ENCODE measurements at regions not wholly inside any gene's neighbourhood (a gene's known extent, or its start where the extent isn't known, plus 50 kb on each side); places are given as distances from the start of the nearest gene placed in this dataset.

DNA sequence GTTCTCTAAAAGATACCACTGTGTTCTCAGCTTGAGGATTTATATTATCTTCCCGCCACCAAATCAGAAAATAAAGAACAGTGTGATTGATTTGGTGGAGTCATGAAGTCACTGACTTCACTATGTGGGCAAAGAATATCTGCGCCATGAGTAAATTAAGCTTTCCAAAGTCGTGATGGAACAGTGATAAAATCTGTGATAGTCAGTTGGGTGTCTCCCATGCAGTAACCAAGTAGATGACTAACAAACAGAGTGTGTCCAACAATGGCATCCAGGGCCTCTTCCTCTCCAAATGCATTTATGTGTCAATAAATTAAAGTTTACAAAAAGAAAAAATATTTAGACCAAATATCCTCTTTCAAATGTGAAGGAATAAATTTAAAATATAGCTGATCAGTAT is 87.0 kb upstream of the DST start:
- no peaks in the 10 kb centered on the region for H3K36me3 ChIP-seq (replicated peaks in 1 of 2; ENCODE audit: control insufficient read depth in 1 of 2, insufficient read depth in 2 of 2, low read length in 2 of 2)
- ATAC-seq (no peak), FAIRE-seq (no peak), DNase-seq (ENCODE audit: low spot score) (no peak)
- H3K79me2 ChIP-seq (ENCODE audit: insufficient read depth, low read length): no peaks in the 10 kb centered on the region
- H3K4me1 ChIP-seq (ENCODE audit: insufficient read depth, low read length): peaks cover 83% of the 10 kb centered on the region
- H3K9ac ChIP-seq (ENCODE audit: insufficient read depth, low read depth, low read length): no peak overlapping the region
- H3K4me2 ChIP-seq (ENCODE audit: low read depth, low read length): no peak overlapping the region
- no peaks in the 10 kb centered on the region for H4K20me1 ChIP-seq (ENCODE audit: insufficient read depth, low read length)
- intact Hi-C loops (cut with micrococcal nuclease; ENCODE audit: unreplicated experiment) (loop anchor here (1.0 kb wide), 1 partner anchor 11 kb away; no protein-coding TSS in a partner anchor), in situ Hi-C loops (cut with HindIII; ENCODE audit: extremely low pct_ligation_motif_present, low pct_unique_long_range_greater_than_20kb) (no loop called here)
- WGBS (ENCODE audit: low lambda C conversion rate): 91% methylated on average over 3 of the region's 3 CpGs
- H3K27ac ChIP-seq (ENCODE audit: extremely low read length, insufficient read depth, low read length): peak overlapping the region; percentile 76
- TF ChIP-seq ZMAT3 (CRISPR knock-in tag; conservative IDR thresholded peaks at IDR 0.05): no peak
- no peak for TF ChIP-seq DDIT3 (CRISPR knock-in tag; IDR thresholded peaks at IDR 0.05)
- TF ChIP-seq, protein P1, sequence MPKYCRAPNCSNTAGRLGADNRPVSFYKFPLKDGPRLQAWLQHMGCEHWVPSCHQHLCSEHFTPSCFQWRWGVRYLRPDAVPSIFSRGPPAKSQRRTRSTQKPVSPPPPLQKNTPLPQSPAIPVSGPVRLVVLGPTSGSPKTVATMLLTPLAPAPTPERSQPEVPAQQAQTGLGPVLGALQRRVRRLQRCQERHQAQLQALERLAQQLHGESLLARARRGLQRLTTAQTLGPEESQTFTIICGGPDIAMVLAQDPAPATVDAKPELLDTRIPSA (CRISPR knock-in tag; IDR thresholded peaks at IDR 0.05; ENCODE audit: borderline replicate concordance): no peak
- TF ChIP-seq TAF15 (IDR thresholded peaks at IDR 0.05; ENCODE audit: low read depth, low read length, poor library complexity, severe bottlenecking): no peak
- 0 out of 2 replicates have a peak, but pooled peaks have one; percentile 3 for TF ChIP-seq MEIS1 (CRISPR knock-in tag; IDR thresholded peaks at IDR 0.05; ENCODE audit: borderline replicate concordance)
- TF ChIP-seq WIZ (CRISPR knock-in tag; IDR thresholded peaks at IDR 0.05): no peak
- TF ChIP-seq SYNCRIP (IDR thresholded peaks at IDR 0.05; ENCODE audit: insufficient read depth, low read depth, low read length): no peak
- no peak for TF ChIP-seq HCFC1 (IDR thresholded peaks at IDR 0.05; ENCODE audit: low read depth, low read length)
- TF ChIP-seq NR0B2 (CRISPR knock-in tag; IDR thresholded peaks at IDR 0.05): no peak
- BruUV-seq (replicated peaks): no TSS peak
- ChIA-PET CTCF (ENCODE audit: low intra/inter-chr PET ratio, low total read pairs) (no interaction called here), POLR2A (interaction anchor here (1.2 to 2.3 kb wide), 2 partner anchors 10 to 85 kb away, joined by 3 to 27 read pairs; no protein-coding TSS in a partner anchor)
- H2AFZ ChIP-seq (ENCODE audit: low read length): no peak overlapping the region
- no peaks in the 10 kb centered on the region for H3K27me3 ChIP-seq (ENCODE audit: control insufficient read depth in 1 of 2, insufficient read depth in 2 of 2, low read length in 2 of 2)
- no peak overlapping the region for H3K4me3 ChIP-seq (replicated peaks in 1 of 3; ENCODE audit: insufficient read depth in 1 of 3, low read depth in 2 of 3, low read length in 3 of 3)
- no peaks in the 10 kb centered on the region for H3K9me3 ChIP-seq (ENCODE audit: low read length)

Data from HepG2 (cell line).